ENCODE measurements at regions not wholly inside any gene's neighbourhood (a gene's known extent, or its start where the extent isn't known, plus 50 kb on each side); places are given as distances from the start of the nearest gene placed in this dataset.

DNA sequence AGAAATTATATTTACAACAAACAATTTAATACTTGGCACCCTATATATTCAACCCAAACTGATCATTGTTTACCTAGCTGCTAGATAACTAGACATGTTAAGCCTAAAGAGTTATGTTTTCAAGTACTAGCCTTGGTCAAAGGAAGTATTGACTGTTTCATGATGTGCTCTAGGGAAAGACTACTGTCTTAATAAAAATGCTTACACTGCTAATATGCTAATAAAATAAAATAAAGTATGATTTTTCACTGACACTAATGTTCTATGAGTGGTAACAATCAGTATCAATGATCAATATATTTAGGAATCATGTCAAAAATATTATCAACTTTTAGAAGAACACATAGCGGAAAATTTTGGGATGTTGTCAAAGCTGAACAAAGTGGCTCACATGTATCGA lies 225.5 kb downstream of the OSR1 start:
- Histone ChIP-seq H3K36me3 (no peaks in the 10 kb centered on the region), H3K9me3 (replicated peaks) (peaks cover 7% of the 10 kb centered on the region), H3K4me3 (no peak overlapping the region), H3K27ac (replicated peaks) (no peak overlapping the region), H3K27me3 (ENCODE audit: low read depth) (no peaks in the 10 kb centered on the region), H3K4me1 (no peaks in the 10 kb centered on the region)
- TF ChIP-seq, protein P1, sequence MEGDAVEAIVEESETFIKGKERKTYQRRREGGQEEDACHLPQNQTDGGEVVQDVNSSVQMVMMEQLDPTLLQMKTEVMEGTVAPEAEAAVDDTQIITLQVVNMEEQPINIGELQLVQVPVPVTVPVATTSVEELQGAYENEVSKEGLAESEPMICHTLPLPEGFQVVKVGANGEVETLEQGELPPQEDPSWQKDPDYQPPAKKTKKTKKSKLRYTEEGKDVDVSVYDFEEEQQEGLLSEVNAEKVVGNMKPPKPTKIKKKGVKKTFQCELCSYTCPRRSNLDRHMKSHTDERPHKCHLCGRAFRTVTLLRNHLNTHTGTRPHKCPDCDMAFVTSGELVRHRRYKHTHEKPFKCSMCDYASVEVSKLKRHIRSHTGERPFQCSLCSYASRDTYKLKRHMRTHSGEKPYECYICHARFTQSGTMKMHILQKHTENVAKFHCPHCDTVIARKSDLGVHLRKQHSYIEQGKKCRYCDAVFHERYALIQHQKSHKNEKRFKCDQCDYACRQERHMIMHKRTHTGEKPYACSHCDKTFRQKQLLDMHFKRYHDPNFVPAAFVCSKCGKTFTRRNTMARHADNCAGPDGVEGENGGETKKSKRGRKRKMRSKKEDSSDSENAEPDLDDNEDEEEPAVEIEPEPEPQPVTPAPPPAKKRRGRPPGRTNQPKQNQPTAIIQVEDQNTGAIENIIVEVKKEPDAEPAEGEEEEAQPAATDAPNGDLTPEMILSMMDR (IDR thresholded peaks at IDR 0.05; ENCODE audit: borderline replicate concordance): no peak
- intact Hi-C loops (cut with micrococcal nuclease): no loop called here
- no peak for DNase-seq

DNA sequence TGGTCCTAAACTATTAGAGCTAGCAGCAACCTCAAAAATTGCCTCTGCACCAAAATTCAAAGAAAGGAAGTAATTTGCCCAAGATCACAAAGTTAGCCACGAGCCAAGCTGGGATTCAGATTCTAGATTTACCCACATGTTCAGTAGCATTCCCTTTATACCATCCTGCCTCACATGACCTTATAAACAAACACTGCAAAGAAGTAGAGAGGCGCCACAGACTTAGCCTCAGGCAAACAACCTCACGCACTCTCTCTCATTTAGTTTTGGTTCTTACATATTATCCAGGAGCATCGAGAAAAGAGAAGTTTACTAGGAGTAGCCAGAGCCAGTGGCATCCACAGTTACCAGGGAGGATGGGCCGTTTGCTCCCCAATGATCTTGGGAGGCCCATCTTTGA lies 226.6 kb downstream of the OSR1 start:
- H3K27me3 ChIP-seq (ENCODE audit: low read depth): no peaks in the 10 kb centered on the region

DNA sequence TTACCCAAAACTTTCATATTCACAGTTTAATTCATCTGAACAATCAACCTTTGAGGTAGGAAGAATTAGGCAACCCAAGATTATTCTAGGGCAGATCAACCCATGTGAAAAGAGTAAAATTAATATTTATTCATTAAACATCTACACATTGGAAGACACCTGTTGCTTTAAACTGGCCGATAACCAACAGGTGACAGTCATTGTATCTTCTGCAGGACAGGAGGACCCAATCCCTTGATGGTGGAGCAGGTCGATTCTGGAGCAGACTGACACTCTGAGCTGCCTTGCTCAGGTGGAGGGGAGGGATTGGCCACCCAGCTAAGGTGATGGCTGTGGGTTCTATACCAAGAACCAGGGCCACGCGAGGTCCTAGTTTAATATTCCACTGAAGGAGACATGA lies 230.3 kb downstream of the OSR1 start:
- intact Hi-C loops (cut with micrococcal nuclease): no loop called here
- Histone ChIP-seq H3K27ac (replicated peaks) (no peak overlapping the region), H3K4me1 (no peaks in the 10 kb centered on the region), H3K9me3 (replicated peaks) (no peaks in the 10 kb centered on the region), H3K27me3 (ENCODE audit: low read depth) (no peaks in the 10 kb centered on the region), H3K4me3 (no peak overlapping the region), H3K36me3 (no peaks in the 10 kb centered on the region)
- no peak for DNase-seq
- TF ChIP-seq, protein P1 (IDR thresholded peaks at IDR 0.05; ENCODE audit: borderline replicate concordance): no peak

More for the DNA sequence above, 226.6 kb downstream of the OSR1 start:
- H3K4me3 ChIP-seq: no peak overlapping the region
- intact Hi-C loops (cut with micrococcal nuclease): no loop called here
- no peaks in the 10 kb centered on the region for H3K4me1 ChIP-seq
- no peak for DNase-seq
- H3K9me3 ChIP-seq (replicated peaks): peaks cover 7% of the 10 kb centered on the region
- H3K27ac ChIP-seq (replicated peaks): no peak overlapping the region
- H3K36me3 ChIP-seq: no peaks in the 10 kb centered on the region
- TF ChIP-seq, protein P1 (IDR thresholded peaks at IDR 0.05; ENCODE audit: borderline replicate concordance): no peak

DNA sequence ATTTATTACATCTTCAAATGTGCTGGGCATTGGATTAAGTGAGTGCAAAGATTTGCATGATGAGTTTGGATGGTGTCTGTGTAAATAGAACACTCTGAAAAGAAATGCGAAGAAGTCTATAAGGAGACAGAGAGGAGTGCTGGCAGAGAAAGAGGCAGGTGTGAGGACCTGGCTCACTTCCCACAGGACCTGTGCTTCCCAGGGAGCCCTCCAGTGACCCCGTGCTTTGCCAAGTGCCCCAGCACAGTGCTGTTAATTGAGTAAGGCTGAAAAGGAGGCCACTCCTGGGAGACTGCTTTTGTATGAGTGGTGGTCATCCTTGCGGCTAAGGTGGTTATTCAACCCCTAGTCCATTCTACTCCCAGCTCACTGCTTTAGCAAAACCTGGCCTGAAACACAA lies 230.8 kb downstream of the OSR1 start:
- Histone ChIP-seq H3K27ac (replicated peaks) (no peak overlapping the region), H3K9me3 (replicated peaks) (no peaks in the 10 kb centered on the region), H3K4me3 (no peak overlapping the region), H3K27me3 (ENCODE audit: low read depth) (no peaks in the 10 kb centered on the region), H3K36me3 (no peaks in the 10 kb centered on the region), H3K4me1 (no peaks in the 10 kb centered on the region)
- TF ChIP-seq, protein P1 (IDR thresholded peaks at IDR 0.05; ENCODE audit: borderline replicate concordance): no peak
- intact Hi-C loops (cut with micrococcal nuclease): no loop called here
- DNase-seq: no peak

DNA sequence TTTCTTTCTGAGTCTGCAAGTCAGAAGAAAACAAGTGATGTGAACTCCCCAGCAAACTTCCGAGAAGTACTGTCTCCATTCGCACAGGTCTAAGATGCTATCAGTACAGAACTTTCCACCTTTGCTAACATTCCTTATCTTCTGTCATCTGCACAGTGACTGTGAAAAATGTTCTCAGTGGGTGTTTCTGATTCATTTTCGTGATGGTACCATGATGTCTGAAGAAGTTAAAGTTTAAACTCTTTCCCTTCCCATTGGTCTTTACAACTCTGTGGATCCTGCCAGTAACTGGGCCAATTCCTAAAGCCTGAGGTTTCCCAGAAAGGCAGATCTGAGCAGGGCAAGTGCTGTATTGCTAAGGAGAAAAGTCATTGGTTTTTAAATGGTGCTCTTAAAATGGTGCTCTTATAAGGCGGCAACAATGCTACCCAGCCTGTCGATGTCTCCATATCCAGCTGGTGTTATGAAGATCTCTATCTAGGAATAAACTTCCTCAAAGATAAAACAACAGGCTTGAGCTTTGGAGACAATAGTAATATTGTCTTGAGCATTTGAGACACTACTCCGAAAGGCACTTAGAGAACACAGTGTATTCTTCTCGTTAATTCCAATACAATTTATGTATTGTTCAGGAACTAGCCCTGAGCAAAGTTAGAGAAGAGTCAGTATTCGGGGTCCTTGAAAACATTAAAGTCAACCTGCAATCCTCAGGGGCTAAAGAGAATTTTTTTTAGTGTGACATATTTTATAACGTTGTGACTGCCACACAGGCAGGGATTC lies 232.3 kb downstream of the OSR1 start:
- intact Hi-C loops (cut with micrococcal nuclease): no loop called here
- Histone ChIP-seq H3K4me3 (no peak overlapping the region), H3K36me3 (no peaks in the 10 kb centered on the region), H3K27ac (replicated peaks) (no peak overlapping the region), H3K9me3 (replicated peaks) (no peaks in the 10 kb centered on the region), H3K4me1 (no peaks in the 10 kb centered on the region), H3K27me3 (ENCODE audit: low read depth) (no peaks in the 10 kb centered on the region)
- TF ChIP-seq, protein P1 (IDR thresholded peaks at IDR 0.05; ENCODE audit: borderline replicate concordance): no peak
- DNase-seq: no peak
